Stimulated activated CD8-positive, alpha-beta memory T cell treated with anti-CD3 and anti-CD28 coated beads, Interleukin-12 subunit alpha, Interleukin-12 subunit beta, amount 100 ng/mL, for 4 hours (primary cell): ENCODE measurements at regions not wholly inside any gene's neighbourhood (a gene's known extent, or its start where the extent isn't known, plus 50 kb on each side); places are given as distances from the start of the nearest gene placed in this dataset.

Source experiments
- DNase-seq: peaks from one replicate; pipeline ENCODE4 v3.0.0-alpha.2; 2020; ENCODE audit warnings: low read depth

DNA sequence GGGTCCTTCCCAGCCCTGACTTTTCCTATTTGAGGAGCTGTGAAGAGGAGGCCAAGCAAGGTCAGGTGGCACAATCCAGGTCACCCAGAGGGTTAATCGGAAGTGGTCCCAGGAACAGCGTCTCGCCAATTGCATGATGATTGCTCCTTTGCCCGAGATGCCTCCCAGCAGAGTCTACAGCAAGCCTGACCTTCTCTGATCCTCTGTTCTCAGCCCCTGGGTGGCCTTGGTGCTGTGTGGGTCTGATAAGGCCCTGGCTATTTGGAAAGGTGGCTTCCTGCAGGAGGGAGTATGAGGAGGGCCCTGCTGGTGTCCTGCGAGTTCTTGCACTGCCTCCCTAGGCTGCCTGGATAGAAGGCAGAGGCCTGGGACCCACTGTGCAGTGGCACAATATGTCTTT is 116.2 kb downstream of the FOXD2 start:
- DNase-seq, result no peak

DNA sequence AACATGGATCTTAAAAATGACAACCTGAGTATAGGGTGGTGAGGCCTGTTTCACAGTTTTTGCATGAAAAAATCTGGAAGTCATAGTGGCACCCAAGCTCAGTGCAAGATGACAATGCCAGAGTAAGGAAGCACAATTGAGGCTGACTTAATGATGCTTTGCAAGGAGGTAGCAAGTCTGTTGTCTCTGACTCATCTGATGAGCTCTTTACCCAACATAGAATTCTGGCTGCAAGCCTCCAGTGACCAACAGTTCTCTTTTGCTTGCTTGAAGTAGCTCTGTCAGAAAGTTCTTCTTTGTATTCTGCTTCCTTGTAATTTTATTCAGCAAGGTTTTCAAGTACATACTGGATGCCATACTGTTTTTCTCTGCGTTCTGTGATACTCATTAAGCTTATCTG is 117.1 kb downstream of the FOXD2 start:
- no peak for DNase-seq

DNA sequence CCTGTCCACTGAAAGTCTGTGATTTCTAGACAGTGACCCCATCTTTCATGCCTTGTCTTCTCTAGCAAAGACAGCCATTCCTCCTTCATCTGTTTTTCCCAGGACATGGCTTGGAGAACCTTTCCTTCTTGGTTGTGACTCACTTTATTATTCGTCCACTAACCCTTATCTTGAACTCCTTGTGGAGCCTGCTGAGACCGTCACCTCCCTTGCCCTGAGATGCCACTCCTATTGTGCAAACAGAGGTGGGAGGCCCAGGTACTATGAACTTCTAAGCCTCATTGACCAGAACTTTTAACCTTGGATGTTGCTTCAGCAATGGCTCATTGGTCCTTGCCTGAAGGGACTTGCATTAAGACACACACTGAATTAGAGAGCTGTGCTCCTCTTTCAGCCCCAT is 117.5 kb downstream of the FOXD2 start:
- DNase-seq, result no peak

DNA sequence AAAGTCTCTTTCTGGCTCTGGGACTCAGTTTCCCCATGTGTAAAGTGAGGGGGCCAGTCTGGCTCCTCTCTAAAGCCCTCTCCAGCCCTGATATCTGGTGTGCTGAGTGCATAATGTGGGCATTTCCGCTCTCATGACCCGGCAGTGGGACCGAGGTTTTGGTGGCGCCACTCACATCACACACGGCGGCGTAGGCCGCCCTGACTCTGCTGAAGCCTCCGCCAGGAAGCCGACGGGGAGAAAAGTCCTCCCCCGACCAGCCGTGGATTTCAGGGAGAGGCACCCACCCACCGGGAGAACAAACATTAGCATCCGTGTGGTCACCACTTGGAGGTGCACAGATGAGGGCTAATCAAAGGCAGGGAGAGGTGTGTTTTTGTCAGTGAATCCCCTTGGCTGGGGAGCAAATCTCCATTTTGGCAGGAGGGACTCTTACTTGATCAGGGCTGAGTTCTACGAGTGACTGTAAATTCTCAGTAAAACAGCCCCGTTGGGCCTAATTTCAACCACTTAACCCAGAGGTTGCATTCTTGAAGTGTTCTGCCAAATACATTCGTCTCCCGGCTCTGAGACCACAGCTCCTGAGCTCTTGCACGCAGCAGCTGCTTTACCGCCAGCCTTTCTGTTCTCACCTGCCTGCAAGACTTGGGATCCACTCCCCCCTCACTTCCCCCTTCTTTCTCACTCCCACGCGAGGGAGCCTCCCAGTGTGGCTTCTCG is 118.2 kb downstream of the FOXD2 start:
- no peak for DNase-seq

DNA sequence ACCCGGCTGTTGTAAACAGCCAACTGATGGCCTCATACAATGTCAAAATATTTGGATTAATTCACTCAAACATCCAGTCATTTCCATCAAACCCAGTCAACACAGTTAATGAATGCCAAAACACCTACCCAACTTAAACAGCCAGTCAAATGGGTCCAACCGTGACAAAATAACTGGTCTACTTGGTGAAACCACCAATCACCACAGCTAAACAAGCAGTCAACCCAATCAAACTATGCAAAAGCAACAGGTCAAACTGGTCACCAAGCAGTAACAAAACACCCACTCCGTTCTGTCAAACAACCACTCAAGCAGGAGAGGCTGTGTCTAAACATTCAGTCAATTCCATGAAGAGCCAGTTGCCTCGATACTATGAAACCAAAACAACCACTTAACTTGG is 119.2 kb downstream of the FOXD2 start:
- no peak for DNase-seq

- no peak for DNase-seq
Measured at GRCh38 chr1:47558601-47559593, 121.1 kb downstream of the FOXD2 start.

GRCh38 chr1:47559944-47560695 is 122.3 kb downstream of the FOXD2 start:
- DNase-seq, result no peak

GRCh38 chr1:47561523-47562007 is 123.7 kb downstream of the FOXD2 start:
- no peak for DNase-seq

- DNase-seq, result no peak
Measured at GRCh38 chr1:47562147-47562546, 124.3 kb downstream of the FOXD2 start.

DNA sequence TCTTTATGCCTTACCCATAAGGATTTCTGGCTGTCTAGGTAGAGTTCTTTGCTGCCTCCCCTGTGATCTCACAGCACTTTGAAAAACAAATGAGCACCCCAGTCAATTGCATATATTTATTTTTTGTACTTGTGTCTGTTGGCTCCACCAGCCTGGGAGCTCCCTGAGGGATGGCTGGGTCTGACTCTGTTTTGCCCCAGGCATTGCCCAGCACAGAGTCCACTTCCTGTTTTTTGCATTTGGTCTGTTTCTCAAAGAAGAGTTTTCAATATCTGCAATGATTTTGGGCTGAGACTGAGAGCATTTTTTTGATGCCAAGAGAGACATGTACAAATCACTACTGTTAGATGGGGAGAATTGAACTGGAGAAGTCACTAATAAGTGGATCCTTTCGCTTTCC is 125.0 kb downstream of the FOXD2 start:
- no peak for DNase-seq

GRCh38 chr1:47563201-47563600 is 125.4 kb downstream of the FOXD2 start:
- no peak for DNase-seq

- DNase-seq, result no peak
Measured at GRCh38 chr1:47564570-47564969, 126.7 kb downstream of the FOXD2 start.

GRCh38 chr1:47565092-47565491 is 127.2 kb downstream of the FOXD2 start:
- no peak for DNase-seq

GRCh38 chr1:47565676-47566075 is 127.8 kb downstream of the FOXD2 start:
- DNase-seq, result no peak

- DNase-seq, result no peak
Measured at GRCh38 chr1:47568763-47569162, 130.9 kb downstream of the FOXD2 start.

DNA sequence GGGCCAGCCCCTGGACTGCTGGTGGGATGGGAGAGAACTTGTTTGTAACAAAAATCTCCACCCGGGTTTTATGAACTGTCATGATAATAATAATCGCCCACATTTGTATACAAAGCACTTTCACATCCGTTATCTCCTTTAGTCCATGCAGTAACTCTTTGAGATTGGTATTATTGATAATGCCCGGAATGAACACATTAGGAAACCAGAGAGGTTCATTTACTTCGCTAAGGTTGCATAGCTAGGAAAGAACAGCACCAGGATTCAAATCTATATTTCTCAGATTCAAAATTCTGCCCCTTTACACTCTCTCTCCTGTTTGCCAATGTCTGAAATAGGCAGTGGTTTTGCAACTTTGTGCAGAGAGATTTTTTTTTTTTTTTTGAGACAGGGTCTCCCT is 131.4 kb downstream of the FOXD2 start:
- DNase-seq, result no peak

DNA sequence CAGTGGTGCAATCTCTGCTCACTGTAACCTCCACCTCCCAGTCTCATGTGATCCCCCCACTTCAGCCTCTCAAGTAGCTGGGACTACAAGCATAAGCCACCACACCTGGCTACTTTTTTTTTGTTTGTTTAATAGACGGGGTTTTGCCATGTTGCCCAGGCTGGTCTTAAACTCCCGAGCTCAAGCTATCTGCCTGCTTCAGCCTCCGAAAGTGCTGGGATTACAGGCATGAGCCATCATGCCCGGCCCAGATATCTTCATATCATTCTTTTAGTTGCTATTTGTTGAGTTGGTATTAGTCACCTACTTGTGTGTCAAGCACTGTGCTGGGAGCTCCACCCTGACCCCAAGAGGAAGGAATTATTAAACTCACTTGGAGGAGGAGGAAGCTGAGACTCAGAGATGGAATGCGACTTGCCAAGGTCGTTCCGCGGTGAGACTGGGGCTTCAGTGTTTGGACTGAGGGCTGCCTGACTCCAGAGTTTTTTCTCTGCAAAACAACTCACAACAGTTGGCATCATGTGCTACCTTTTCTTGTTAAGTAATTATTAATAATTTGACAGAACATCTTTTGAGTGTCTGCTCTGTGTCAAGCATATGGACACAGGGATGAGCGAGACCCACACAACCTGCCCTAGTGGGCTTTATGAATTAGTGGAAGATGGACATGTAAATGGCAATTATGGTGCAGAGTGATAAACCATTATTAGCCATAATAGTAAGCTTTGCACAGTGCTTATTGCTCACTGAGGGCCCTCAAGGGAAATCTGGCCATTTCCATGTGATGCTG is 132.0 kb downstream of the FOXD2 start:
- no peak for DNase-seq

DNA sequence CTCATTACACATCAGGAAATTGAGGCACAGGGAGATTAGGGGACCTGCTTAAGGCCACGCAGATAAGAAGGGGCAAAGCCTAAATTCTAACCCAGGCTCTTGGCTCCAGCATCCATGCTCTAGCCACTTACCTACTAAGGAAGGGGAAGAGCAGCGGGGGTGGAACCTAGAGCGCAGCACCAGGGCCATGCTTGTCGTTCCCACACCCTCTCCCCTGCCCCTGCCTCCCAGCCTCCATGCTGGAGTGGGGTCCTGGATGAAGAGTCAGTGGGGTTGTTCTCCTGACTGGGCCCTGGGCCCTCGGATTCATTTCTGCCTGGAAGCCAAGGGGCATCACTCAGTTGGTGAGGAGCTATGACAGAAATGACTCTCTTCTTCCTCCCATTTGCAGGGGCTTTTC is 133.3 kb downstream of the FOXD2 start:
- DNase-seq, result no peak

- no peak for DNase-seq
Measured at GRCh38 chr1:47571952-47572351, 134.1 kb downstream of the FOXD2 start.

- no peak for DNase-seq
Measured at GRCh38 chr1:47572731-47573430, 135.0 kb downstream of the FOXD2 start.
